Smooth muscle cell (in vitro differentiated cells): ENCODE measurements at regions not wholly inside any gene's neighbourhood (a gene's known extent, or its start where the extent isn't known, plus 50 kb on each side); places are given as distances from the start of the nearest gene placed in this dataset.
A peak's percentile ranks its signal among the peaks of the same experiment; 100 is the strongest.

Experiments used
- DNase-seq: peaks from one replicate; lab custom pipeline; 2025; ENCODE audit not compliant: unreplicated experiment; lab: John Stamatoyannopoulos, UW
- H2AFZ ChIP-seq: fragments of 200-600 bp; sonication (generic); 2 replicates; pipeline ENCODE4 v1.6.0; 2016; ENCODE audit warnings: antibody characterized with exemption, low read depth, mild to moderate bottlenecking
- H3F3A ChIP-seq: fragments of 200-600 bp; sonication (generic); 2 replicates; pipeline ENCODE4 v1.6.0; 2017; ENCODE audit warnings: antibody characterized with exemption, low read depth
- H3K27ac ChIP-seq: fragments of 200-600 bp; sonication (generic); 2 replicates; pipeline ENCODE4 v1.5.1; 2016; ENCODE audit warnings: low read depth, mild to moderate bottlenecking
- H3K27me3 ChIP-seq: fragments of 200-600 bp; sonication (generic); 2 replicates; pipeline ENCODE4 v1.6.1; 2016; ENCODE audit warnings: low read depth, mild to moderate bottlenecking
- H3K36me3 ChIP-seq: fragments of 200-600 bp; sonication (generic); 2 replicates; pipeline ENCODE4 v1.5.1; 2016; ENCODE audit warnings: low read depth
- H3K4me1 ChIP-seq: fragments of 200-600 bp; sonication (generic); 2 replicates; pipeline ENCODE4 v1.5.1; 2016; ENCODE audit warnings: low read depth
- H3K4me2 ChIP-seq: fragments of 200-600 bp; sonication (generic); 2 replicates; pipeline ENCODE4 v1.6.0; 2016; ENCODE audit warnings: mild to moderate bottlenecking
- H3K4me3 ChIP-seq: fragments of 200-600 bp; sonication (generic); 2 replicates; pipeline ENCODE4 v1.5.1; 2016; ENCODE audit warnings: mild to moderate bottlenecking
- H3K79me2 ChIP-seq: fragments of 200-600 bp; sonication (generic); 2 replicates; pipeline ENCODE4 v1.6.0; 2016; ENCODE audit warnings: low read depth, mild to moderate bottlenecking
- H3K9ac ChIP-seq: fragments of 200-600 bp; sonication (generic); 2 replicates; pipeline ENCODE4 v1.6.0; 2016; ENCODE audit warnings: low read depth
- H3K9me3 ChIP-seq: fragments of 200-600 bp; sonication (generic); replicated peaks from 2 replicates; pipeline ENCODE4 v1.5.1; 2016; ENCODE audit warnings: low read depth
- H4K20me1 ChIP-seq: fragments of 200-600 bp; sonication (generic); 2 replicates; pipeline ENCODE4 v1.6.0; 2016; ENCODE audit warnings: low read depth
- WGBS: methylation state at CpG from one replicate; pipeline ENCODE4 v1.1.7; 2016; ENCODE audit warnings: low lambda C conversion rate; 5-methylcytosine and 5-hydroxymethylcytosine counted together
- TF ChIP-seq, protein P1 (sequence below): fragments of 200-600 bp; sonication (generic); IDR thresholded peaks from 2 replicates; pipeline ENCODE4 v1.5.1; 2017; ENCODE audit warnings: borderline replicate concordance, mild to moderate bottlenecking, antibody characterized with exemption; ENCODE audit not compliant: insufficient read depth, poor library complexity, severe bottlenecking

GRCh38 chr2:145350011-145350410, 830.1 kb upstream of the ZEB2 start:
- H3K4me2 ChIP-seq = peak overlapping the region; percentile 63
- WGBS = 6% methylated on average over 3 of the region's 3 CpGs

GRCh38 chr2:145344076-145344724, 824.3 kb upstream of the ZEB2 start:
- Histone ChIP-seq H3K9ac (no peak overlapping the region), H3K36me3 (no peaks in the 10 kb centered on the region), H2AFZ (no peak overlapping the region), H3K27ac (no peak overlapping the region), H3K9me3 (no peaks in the 10 kb centered on the region), H3K27me3 (no peaks in the 10 kb centered on the region), H4K20me1 (no peaks in the 10 kb centered on the region), H3K4me3 (no peak overlapping the region), H3K4me2 (no peak overlapping the region), H3F3A (no peaks in the 10 kb centered on the region), H3K79me2 (no peaks in the 10 kb centered on the region), H3K4me1 (no peaks in the 10 kb centered on the region)
- DNase-seq = no peak
- TF ChIP-seq, protein P1, sequence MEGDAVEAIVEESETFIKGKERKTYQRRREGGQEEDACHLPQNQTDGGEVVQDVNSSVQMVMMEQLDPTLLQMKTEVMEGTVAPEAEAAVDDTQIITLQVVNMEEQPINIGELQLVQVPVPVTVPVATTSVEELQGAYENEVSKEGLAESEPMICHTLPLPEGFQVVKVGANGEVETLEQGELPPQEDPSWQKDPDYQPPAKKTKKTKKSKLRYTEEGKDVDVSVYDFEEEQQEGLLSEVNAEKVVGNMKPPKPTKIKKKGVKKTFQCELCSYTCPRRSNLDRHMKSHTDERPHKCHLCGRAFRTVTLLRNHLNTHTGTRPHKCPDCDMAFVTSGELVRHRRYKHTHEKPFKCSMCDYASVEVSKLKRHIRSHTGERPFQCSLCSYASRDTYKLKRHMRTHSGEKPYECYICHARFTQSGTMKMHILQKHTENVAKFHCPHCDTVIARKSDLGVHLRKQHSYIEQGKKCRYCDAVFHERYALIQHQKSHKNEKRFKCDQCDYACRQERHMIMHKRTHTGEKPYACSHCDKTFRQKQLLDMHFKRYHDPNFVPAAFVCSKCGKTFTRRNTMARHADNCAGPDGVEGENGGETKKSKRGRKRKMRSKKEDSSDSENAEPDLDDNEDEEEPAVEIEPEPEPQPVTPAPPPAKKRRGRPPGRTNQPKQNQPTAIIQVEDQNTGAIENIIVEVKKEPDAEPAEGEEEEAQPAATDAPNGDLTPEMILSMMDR = no peak

More at GRCh38 chr2:145350011-145350410, 830.1 kb upstream of the ZEB2 start:
- Histone ChIP-seq H3K79me2 (no peaks in the 10 kb centered on the region), H3K27ac (peak overlapping the region; percentile 73), H3K4me1 (peaks cover 4% of the 10 kb centered on the region), H3K9ac (peak overlapping the region; percentile 30), H3K27me3 (no peaks in the 10 kb centered on the region), H3K9me3 (no peaks in the 10 kb centered on the region), H3F3A (peaks cover 3% of the 10 kb centered on the region), H3K4me3 (no peak overlapping the region), H4K20me1 (no peaks in the 10 kb centered on the region), H3K36me3 (no peaks in the 10 kb centered on the region), H2AFZ (peak overlapping the region; percentile 76)
- TF ChIP-seq, protein P1 = no peak
- no peak for DNase-seq

GRCh38 chr2:145343287-145343686, 823.4 kb upstream of the ZEB2 start:
- Histone ChIP-seq H3F3A (no peaks in the 10 kb centered on the region), H3K4me1 (no peaks in the 10 kb centered on the region), H4K20me1 (no peaks in the 10 kb centered on the region), H2AFZ (no peak overlapping the region), H3K4me3 (no peak overlapping the region), H3K36me3 (no peaks in the 10 kb centered on the region), H3K27me3 (no peaks in the 10 kb centered on the region), H3K27ac (no peak overlapping the region), H3K4me2 (no peak overlapping the region), H3K9me3 (no peaks in the 10 kb centered on the region), H3K79me2 (no peaks in the 10 kb centered on the region), H3K9ac (no peak overlapping the region)
- DNase-seq = no peak
- 70% methylated on average over 2 of the region's 2 CpGs for WGBS
- TF ChIP-seq, protein P1 = no peak

DNA sequence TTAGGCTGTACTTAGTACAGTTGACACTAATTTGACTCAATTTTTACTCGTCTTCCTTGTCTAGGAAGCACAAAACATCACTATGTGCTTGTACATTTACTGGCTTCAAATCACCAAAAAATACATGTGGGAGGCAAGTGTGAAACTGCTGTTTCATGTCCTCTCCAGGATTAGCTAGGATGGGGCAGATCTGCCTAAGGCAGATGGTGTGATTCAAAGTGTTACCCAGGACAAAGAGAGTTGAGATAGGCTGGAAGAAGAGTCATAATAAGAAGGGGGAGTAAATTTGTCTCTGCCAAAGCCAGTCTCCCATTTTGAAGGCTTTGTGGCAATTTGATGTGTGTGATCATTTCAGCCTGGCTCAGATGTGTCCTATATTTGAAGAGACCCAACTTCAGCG, 821.6 kb upstream of the ZEB2 start:
- Histone ChIP-seq H3K79me2 (no peaks in the 10 kb centered on the region), H3K9ac (no peak overlapping the region), H3K4me1 (peaks cover 4% of the 10 kb centered on the region), H3K9me3 (no peaks in the 10 kb centered on the region), H3K4me2 (no peak overlapping the region), H3K27me3 (no peaks in the 10 kb centered on the region), H3K27ac (no peak overlapping the region), H3K4me3 (no peak overlapping the region), H4K20me1 (no peaks in the 10 kb centered on the region), H3F3A (no peaks in the 10 kb centered on the region), H3K36me3 (no peaks in the 10 kb centered on the region), H2AFZ (no peak overlapping the region)
- TF ChIP-seq, protein P1 = no peak
- DNase-seq = no peak
- 81% methylated on average over 2 of the region's 2 CpGs for WGBS
